ENCODE measurements at regions not wholly inside any gene's neighbourhood (a gene's known extent, or its start where the extent isn't known, plus 50 kb on each side); places are given as distances from the start of the nearest gene placed in this dataset.

- TF ChIP-seq, protein P1, sequence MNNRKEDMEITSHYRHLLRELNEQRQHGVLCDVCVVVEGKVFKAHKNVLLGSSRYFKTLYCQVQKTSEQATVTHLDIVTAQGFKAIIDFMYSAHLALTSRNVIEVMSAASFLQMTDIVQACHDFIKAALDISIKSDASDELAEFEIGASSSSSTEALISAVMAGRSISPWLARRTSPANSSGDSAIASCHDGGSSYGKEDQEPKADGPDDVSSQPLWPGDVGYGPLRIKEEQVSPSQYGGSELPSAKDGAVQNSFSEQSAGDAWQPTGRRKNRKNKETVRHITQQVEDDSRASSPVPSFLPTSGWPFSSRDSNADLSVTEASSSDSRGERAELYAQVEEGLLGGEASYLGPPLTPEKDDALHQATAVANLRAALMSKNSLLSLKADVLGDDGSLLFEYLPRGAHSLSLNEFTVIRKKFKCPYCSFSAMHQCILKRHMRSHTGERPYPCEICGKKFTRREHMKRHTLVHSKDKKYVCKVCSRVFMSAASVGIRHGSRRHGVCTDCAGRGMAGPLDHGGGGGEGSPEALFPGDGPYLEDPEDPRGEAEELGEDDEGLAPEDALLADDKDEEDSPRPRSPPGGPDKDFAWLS (CRISPR knock-in tag; IDR thresholded peaks at IDR 0.05; ENCODE audit: borderline replicate concordance), result no peak
- TF ChIP-seq UBTF (CRISPR knock-in tag; IDR thresholded peaks at IDR 0.05) (no peak), ZNF484 (CRISPR knock-in tag; IDR thresholded peaks at IDR 0.05; ENCODE audit: borderline replicate concordance, low read depth) (no peak), ZNF563 (CRISPR knock-in tag; IDR thresholded peaks at IDR 0.05) (no peak), KDM2A (CRISPR knock-in tag; IDR thresholded peaks at IDR 0.05; ENCODE audit: borderline replicate concordance, low read depth) (no peak), ZSCAN30 (CRISPR knock-in tag; IDR thresholded peaks at IDR 0.05) (no peak)
Observed at GRCh38 chr1:234913278-234913649, 215.4 kb downstream of the TOMM20 start (continued).

DNA sequence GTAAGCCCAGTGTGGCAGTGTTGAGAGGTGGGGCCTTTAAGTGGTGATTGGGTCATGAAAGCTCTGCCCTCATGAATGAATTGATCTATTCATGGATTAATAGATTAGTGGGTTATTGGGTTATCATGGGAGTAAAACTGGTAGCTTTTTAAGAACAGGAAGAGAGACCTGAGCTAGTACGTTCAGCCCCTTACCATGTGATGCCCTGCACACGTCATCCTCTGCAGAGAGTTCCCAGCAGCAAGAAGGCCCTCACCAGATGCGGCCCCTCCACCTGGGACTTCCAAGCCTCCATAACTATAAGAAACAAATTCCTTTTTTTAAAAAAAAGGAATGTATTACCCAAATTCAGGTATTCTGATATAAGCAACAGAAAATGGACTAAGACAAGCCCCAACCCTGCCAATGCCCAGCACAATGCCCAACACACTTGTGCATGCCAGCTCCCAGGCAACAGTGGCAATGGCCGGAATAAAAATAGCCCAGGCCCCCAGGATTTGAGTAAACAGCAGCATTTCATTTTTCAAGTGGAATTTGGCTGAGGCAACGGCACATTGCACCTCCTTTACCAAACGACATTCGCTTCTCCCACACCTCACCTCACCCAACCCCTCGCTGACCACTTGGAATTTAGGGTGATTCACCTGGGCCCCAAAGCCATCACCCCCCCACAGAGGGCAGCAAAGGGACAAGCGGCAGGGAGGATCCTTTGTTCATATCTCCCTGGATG is 215.9 kb downstream of the TOMM20 start:
- no peak overlapping the region for H3K4me2 ChIP-seq (ENCODE audit: low read depth, low read length)
- no peak overlapping the region for H2AFZ ChIP-seq (ENCODE audit: low read length)
- no peaks in the 10 kb centered on the region for H3K9me3 ChIP-seq (ENCODE audit: low read length)
- in situ Hi-C loops (cut with HindIII; ENCODE audit: extremely low pct_ligation_motif_present, low pct_unique_long_range_greater_than_20kb), result no loop called here
- no peak for FAIRE-seq
- intact Hi-C loops (cut with micrococcal nuclease; ENCODE audit: unreplicated experiment), result no loop called here
- CTCF ChIA-PET (ENCODE audit: low intra/inter-chr PET ratio, low total read pairs), result no interaction called here
- H3K4me1 ChIP-seq (ENCODE audit: insufficient read depth, low read length), result peaks cover 47% of the 10 kb centered on the region
- H3K79me2 ChIP-seq (ENCODE audit: insufficient read depth, low read length), result no peaks in the 10 kb centered on the region
- TF ChIP-seq STAG1 (CRISPR knock-in tag; IDR thresholded peaks at IDR 0.05) (0 out of 2 replicates have a peak, but pooled peaks have one; percentile 5), ZNF768 (CRISPR knock-in tag; IDR thresholded peaks at IDR 0.05) (no peak), CTCF (CRISPR knock-in tag; IDR thresholded peaks at IDR 0.05) (peak; percentile 18; the same call in 1 of the 2 replicates), ZNF326 (CRISPR knock-in tag; IDR thresholded peaks at IDR 0.05; ENCODE audit: borderline replicate concordance) (no peak), SMC3 (IDR thresholded peaks at IDR 0.05; ENCODE audit: low read length) (0 out of 2 replicates have a peak, but pooled peaks have one; percentile 10)
- H3K4me3 ChIP-seq (replicated peaks in 1 of 3; ENCODE audit: insufficient read depth in 1 of 3, low read depth in 2 of 3, low read length in 3 of 3), result no peak overlapping the region
- no TSS peak for BruUV-seq (replicated peaks)
- no peak overlapping the region for H3K9ac ChIP-seq (ENCODE audit: insufficient read depth, low read depth, low read length)
- H3K27ac ChIP-seq (ENCODE audit: extremely low read length, insufficient read depth, low read length), result no peak overlapping the region
- ATAC-seq, result no peak
- no peak for DNase-seq (ENCODE audit: low spot score)
- no peaks in the 10 kb centered on the region for H4K20me1 ChIP-seq (ENCODE audit: insufficient read depth, low read length)
- no peaks in the 10 kb centered on the region for H3K27me3 ChIP-seq (ENCODE audit: control insufficient read depth in 1 of 2, insufficient read depth in 2 of 2, low read length in 2 of 2)
- WGBS (ENCODE audit: low lambda C conversion rate), result 86% methylated on average over 9 of the region's 9 CpGs
- H3K36me3 ChIP-seq (replicated peaks in 1 of 2; ENCODE audit: control insufficient read depth in 1 of 2, insufficient read depth in 2 of 2, low read length in 2 of 2), result no peaks in the 10 kb centered on the region
- POLR2A ChIA-PET, result no interaction called here
